Bone marrow (tissue), 2 donors: ENCODE measurements at regions not wholly inside any gene's neighbourhood (a gene's known extent, or its start where the extent isn't known, plus 50 kb on each side); places are given as distances from the start of the nearest gene placed in this dataset.
"Not testable (repeated sequence)": the region's sequence is repeated elsewhere in the genome, so short reads cannot be mapped to it uniquely, and the experiment has no call there.

ENCODE experiments used
- DNase-seq, 2 donors: peaks; one replicate each; lab custom pipeline; 2025; lab: John Stamatoyannopoulos, UW

DNA sequence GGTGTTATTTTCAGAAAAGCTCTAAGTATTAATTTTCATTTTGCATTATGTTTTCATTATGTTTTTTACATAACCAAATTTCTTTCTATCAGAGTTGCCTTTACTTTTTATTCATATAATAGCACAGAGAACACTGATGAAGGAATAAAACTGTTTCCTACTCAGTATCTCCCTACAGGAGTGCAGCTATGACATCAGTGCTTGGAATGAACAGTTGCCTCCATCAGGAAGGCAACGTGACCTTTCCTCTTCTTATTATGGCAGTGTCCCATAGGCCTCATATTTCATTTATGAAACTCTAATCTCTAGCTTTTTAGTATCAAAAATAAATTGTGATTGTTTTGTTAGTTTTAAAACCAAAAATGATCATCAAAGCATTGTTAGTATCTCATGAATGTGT, 712.8 kb downstream of the CD109 start:
- no peak for DNase-seq

DNA sequence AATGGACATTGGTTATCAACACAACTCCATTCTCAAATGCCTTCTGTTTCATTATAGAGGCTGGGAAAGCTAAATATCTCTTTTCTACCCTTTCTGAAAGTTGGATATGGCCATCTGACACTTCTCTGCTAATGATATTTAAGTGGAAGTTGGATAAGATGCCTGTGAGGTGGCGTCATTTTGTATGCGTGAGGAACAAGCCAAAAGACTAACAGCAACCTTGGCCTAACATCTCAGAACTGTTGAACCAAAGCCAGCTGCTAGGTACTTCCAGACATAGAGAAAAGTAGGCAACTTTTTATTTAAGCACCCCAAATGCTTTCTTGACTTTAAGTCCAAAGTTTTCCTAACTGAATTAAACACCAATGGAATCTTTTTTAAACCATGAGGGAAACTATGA, 708.4 kb downstream of the CD109 start:
- no peak for DNase-seq

DNA sequence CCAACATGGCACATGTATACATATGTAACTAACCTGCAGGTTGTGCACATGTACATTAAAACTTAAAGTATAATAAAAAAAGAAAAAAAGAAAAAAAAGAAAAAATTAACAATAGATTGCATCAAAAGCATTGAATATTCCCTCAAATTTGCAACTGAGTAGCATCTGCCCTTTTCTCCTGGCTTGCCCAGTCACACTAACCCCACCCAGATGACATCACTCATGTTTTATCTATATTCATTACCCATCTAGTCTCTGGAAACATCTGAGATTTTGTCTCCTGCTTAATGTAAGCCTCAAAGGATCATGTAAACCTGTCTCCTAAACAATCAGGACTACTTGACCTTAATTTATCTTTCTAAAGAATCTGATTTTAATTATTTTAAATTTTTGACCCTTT, 706.8 kb downstream of the CD109 start:
- no peak for DNase-seq

DNA sequence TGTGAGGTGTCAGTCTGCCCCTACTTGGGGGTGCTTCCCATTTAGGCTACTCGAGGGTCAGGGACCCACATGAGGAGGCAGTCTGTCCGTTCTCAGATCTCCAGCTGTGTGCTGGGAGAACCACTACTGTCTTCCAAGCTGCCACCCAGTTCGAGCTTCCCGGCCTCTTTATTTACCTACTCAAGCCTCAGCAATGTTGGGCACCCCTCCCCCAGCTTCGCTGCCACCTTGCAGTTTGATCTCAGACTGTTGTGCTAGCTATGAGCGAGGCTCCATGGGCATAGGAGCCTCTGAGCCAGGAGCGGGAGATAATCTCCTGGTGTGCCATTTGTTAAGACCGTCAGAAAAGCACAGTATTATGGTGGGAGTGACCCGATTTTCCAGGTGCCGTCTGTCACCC, 682.4 kb downstream of the CD109 start:
- not testable (repeated sequence) for DNase-seq

DNA sequence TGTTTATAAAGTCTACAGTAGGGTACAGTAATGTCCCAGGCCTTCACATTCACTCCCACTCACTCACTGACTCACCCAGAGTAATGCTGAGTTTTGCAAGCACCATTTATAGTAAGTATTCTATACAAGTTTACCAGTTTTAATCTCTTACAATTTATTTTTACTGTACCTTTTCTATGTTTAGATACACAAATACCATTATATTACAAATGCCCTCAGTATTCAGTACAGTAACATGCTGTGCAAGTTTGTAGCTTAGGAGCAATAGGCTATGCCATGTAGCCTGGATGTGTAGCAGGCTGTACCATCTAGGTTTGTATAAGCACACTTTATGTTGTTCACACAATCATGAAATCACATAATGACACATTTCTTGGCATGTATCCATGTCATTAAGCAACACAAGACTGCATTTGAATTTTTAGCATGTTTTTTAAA, 673.6 kb downstream of the CD109 start:
- DNase-seq = no peak

DNA sequence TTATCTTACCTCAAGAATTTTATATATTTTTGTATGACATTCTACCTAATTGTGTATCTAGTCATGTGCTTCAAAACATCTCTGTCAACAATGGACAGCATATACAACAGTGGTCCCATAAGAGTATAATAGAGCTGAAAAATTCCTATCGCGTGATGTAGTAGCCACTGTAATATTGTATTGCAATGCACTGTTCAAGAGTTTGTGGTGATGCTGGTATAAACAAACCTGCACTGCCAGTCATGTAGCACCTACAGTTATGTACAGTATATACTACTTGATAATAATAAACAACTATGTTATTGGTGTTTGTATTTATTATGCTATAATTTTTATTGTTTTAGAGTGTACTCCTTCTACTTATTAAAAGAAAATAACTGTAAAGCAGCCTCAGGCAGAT, 672.7 kb downstream of the CD109 start:
- no peak for DNase-seq

DNA sequence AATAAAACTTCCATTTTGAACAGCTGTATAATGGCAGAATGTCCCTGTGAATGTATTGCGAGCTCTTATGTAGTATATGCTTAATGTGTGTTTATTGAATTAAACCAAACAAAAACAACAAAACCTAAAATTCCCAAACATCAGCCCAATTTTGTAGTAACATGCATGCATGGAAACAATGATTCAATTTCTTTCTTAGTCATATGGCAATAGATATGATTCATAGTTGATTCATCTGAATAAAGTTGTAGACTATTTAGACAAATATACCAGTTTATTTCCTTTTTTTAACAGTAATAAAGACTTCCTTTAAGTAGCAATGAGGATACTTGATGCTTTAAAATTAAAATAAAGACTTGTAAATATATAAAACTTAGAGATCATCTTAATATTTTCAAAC, 670.6 kb downstream of the CD109 start:
- DNase-seq = no peak

DNA sequence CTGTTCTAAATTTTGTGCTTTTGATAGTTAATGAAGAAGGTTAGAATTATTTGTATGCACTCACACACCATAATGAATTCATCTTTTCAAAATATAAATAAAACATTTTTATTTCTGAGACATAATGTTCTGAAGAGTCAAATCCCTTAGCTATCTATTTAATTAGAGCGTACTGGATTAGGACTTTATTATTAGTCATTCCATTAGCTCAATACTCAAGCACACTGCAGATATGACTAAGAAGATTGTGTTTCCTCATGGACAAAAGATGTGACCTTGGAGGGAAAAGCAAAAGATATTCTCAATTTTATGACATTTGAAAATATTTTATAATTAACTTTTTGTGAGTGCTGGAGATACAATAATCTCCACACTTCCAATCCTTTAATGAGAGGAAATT, 666.4 kb downstream of the CD109 start:
- no peak for DNase-seq

DNA sequence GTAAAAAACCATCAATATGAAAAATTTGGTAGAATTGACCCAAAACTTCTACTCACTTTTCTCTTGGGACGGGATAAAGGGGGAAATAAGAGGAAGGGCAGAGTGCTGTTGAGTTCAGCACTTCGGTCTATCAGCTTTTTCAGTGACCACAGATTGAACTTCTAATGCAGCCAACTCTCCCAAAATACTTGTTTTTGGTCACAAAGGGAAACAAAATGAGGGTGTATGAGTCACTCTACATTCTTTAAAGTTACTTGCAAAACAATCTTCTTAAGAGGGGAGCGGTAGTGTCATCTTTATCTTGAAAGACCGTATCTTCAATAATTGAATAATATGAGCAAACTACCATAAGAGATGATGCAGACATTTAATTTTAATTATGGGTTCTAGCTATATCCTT, 661.3 kb downstream of the CD109 start:
- no peak for DNase-seq

DNA sequence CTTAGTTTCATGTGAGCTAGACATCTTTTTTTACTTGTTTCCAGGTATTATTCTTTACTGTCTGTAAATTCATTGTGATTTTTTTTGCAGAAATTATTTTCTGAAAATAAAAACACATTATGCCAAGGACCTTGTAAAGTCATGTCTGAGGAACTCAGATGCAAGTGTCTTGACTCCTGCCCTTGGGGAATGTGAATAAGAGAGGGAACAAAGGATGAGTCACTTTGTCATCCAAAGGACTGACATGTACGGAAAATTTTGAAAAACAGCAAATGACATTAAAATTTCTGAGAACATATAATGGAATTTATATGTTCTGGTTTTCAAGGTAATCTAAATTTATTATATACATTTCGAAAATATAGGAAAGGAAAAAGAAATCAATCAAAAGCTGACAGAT, 660.4 kb downstream of the CD109 start:
- DNase-seq = no peak

DNA sequence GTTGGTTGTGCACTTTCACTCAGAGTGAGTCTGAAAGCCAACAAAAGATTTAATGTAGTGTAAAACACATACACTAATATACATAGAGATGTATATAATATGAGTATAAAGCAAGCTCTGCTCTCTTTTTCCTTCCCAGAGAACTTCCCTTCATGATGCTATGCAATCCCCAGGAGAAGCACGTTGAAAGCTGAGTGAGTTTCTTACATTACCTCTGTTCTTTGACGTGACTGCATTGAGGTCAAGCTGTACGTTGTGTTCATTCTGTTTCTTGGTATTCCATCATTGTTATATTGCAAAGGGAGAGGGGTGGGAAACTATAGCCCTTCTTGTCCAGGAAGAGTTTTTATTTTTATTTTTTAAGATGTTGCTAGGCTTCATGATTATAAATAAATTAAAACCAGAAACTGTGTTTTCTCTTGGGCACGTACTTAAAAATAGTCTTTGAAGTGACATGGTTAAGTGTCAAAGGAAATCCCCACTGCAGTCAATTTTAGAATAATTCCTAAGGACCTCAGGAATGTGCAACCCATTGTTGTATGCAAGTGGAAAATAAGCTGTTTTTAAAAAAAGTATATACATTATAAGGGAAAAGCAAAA, 651.0 kb downstream of the CD109 start:
- DNase-seq = no peak

DNA sequence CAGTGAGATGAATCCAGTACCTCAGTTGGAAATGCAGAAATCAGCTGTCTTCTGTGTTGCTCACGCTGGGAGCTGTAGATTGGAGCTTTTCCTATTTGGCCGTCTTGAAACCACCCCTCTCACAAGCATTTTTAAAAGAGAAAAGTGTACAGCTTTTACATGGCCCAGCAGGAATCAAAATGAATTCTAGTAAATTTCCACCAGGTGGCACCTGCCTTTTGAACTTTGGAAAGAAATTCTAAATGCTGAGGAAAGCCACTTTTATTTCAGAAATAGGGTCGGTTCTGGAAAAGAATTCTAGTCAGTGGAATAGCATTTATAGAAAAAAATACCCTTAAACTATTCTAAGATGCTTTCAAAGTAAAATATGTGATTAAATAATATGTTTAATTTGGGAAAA, 647.8 kb downstream of the CD109 start:
- no peak for DNase-seq

DNA sequence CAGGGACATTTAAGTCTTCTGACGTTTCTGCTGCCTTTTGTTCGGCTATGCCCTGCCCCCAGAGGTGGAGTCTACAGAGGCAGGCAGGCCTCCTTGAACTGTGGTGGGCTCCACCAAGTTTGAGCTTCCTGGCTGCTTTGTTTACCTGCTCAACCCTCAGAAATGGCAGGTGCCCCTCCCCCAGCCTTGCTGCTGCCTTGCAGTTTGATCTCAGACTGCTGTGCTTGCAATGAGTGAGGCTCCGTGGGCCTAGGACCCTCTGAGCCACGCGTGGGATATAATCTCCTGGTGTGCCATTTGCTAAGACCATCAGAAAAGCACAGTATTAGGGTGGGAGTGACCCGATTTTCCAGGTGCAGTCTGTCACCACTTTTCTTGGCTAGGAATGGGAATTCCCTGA, 647.3 kb downstream of the CD109 start:
- DNase-seq = not testable (repeated sequence)

DNA sequence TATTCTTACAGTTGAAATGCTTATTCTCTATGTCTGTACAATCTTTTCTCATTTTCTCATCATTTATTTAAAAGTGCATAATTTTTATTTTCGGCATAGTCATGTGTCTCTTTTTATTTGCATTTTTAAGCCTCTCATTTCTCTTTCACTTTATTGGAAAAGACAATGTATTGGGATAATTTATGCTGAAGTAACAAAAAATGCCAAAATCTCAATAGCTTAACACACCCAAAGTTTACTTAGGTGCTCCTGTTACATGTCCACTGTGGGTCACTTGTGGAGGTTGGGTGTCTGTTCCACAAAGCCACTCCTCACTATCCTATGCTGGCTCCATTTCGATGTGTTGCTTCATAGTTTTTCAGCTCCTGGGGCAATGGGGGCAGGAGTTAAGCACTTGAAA, 638.7 kb downstream of the CD109 start:
- DNase-seq = no peak

DNA sequence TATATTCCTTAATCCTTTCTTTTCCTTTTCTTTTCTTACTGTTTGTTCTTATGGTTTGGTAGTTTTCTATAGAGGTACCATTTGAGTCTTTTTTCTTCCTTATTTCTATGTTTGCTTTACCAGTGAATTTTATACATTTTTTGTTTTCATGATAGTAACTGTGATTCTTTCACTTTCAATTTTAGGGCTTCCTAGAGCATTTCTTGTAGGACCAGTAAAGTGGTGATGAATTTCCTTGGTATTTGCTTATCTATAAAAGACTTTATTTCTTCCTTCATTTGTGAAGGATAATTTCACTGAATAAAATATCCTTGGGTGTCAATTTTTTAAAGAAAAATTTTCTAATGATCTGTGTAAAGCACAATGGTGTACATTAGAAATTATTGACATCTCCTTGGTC, 637.4 kb downstream of the CD109 start:
- DNase-seq = no peak

DNA sequence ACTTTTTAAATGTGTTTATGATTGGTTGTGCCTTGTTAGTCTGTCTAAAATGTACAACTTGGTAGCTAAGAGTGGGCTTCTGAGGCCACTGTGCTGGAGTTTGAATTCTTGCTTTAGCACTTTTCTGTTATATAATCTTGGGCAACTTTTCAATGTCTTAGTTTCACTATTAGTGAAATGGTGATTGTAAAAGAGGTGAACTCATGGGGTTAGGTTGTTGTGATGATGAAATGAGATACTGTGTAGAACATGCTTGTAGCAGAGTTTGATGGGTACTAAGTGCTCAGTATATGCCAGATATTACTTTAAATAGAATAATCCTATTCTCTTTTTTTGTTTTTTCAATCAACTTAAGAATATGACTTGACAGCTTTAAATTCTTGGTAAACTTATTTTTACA, 624.7 kb downstream of the CD109 start:
- no peak for DNase-seq

DNA sequence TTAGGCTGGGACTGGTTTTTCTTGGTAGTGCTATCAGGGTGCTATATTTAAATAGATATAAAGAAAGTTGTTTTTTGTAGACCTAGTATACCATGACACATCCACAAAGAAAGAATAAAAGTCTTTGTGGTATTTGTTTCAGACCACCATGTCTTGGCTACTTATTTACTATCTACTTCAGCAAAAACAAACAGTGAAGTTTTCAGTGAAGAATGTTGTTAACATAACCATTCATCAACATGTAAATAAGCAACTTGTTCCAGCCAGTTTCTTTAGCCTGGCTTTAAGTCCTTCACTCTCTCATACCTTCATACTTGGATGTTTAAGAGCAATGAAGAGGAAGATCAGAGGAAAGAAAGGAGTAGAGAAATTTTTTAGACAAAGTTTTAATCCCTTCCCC, 624.1 kb downstream of the CD109 start:
- no peak for DNase-seq

DNA sequence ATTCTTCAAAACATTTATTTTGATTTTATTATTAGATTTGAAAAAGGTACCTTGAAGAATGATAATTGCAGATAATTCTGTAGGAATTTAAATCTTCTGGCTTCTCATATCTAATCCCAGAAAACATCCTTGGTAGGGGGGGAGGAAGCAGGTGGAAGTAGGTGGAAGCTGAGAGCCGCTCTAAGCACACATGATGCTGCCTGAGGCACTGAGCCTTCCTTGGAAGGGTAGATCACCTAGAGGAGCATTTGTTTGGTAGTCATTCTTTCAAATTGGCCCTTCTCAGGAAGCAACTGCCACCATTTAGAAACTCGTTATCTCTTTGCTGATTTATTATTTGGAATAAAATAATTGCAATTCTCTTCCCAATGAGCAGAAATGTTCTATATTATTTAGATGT, 623.3 kb downstream of the CD109 start:
- DNase-seq = no peak

DNA sequence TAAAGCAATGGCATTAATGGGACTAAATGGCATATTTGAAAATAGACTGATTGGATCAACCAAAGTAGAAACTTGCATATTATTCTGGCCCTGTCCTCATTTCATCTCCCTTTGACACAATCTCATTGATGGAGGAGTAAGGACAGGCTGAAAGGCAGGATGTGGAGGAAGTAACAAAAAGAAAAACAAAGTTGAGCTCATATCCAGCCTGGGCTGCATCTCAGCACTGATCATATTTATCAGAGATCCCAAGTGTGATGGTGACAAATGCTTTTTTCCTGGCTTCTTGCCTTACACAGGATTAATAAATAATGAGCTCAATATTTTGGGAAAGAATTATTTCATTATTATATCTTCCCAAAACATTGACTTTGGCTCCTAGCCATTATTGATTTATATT, 622.7 kb downstream of the CD109 start:
- no peak for DNase-seq

DNA sequence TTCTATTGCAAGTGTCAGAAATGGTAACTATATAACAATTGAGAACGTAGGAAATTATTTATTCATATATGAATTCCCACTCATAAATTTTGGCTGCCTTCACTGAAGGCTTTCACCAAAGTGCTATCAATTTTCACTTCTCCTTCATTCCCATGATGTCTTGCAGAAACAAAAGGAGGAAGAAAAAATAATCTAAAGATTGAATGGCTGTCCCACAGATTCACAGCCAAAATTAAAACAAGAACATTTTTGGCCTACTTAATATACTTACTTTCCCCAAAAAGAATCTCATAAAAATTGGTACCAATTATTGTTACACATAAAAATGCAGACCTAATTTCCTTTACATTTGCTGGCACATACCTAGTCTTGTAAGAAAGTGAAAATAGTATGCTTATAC, 616.1 kb downstream of the CD109 start:
- no peak for DNase-seq

DNA sequence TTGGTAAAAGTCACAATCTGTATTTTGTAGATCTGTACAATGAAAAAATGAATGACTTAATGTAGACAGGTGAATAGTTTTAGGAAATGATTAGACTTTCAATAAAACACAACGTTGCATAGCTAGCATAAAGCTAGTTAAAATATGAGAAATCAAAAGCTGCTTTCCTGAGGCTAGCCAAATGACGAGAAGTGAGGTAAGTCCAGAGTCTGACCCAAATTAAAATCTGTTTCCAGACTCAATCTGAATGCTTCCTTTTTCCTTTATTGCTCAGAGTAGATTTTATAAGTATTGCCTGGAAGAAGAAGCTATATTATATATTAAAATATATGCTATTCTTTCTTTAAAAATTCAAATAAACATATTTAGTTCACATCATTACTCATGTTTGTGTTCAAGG, 615.4 kb downstream of the CD109 start:
- DNase-seq = no peak

DNA sequence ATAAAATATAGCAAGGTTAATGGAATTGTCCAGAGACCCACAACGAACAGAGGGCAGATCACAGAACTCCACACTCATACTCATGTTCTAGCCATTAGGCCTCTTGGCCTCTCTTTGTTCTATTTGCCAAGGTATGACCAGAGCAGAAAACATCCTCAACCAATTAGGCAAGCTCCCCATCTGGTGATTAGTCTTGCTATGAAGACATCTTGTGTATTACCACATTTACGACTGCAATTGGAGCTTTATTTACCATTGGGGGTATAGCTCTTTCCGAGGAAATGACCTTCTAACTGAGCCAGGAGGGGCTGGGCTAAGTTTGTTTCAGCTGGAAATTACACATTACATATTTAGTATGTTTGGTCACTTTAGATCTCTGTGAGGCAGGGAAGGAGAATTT, 593.9 kb downstream of the CD109 start:
- no peak for DNase-seq

DNA sequence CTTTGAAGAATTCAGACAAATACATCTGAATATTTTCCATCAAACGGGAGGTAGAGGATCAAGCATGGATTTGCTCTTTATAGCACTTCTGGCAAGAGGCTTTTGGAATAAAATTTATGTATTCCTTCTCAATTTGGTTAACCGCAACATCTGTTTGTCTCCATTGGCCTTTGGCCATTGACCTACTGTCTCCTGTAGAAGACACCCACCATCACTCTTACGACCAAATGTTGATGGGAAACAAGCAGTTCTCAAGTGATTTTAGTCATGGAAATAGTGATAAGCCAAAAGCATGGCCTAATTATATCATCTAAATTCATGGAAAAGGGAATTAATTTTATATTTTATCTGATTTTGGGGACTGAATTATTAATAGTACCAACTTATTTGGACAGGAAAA, 591.9 kb downstream of the CD109 start:
- DNase-seq = no peak

DNA sequence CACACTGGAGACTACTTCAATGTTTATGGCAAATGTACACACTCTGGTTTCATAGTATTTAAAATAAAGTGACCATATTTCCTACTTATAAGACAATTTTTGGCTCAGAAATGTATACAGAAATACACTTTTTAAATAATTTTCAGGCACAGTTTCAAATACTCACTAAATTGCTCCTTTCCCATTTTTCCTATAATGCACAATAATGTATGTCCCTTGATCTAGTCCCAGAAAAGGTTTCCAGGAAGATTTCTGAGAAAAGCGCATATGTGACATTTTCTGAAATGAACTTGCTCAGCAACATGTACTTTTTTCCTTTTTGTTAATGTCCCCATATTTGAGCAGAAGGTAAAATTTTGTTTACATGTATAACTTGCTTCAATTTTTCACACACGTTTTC, 591.4 kb downstream of the CD109 start:
- no peak for DNase-seq

DNA sequence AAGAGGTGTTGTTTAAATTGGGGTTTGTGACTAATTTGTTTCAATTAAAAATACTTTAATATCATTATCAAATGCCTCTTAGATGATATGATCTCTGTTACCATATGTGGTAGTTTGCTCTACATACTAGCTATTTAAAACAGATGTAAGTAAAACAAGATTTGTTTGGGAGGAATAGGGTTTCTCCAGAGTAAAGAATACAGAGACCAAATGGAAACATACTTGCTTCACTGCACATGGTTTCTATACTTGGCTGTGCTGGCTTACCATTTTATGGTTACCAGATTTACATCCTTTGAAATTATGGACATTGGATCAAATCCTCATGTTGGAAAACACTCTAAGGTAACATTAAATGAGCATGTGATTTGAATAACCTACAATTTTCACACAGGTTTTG, 588.3 kb downstream of the CD109 start:
- no peak for DNase-seq
